Endometrial microvascular endothelial cells (primary cell): ENCODE measurements at regions not wholly inside any gene's neighbourhood (a gene's known extent, or its start where the extent isn't known, plus 50 kb on each side); places are given as distances from the start of the nearest gene placed in this dataset.

Experiments
- in situ Hi-C: cut with HindIII; loops from 2 replicates; pipeline ENCODE4 v1.10.0; 2017; ENCODE audit warnings: low sequenced_read_pairs, low pct_unique_long_range_greater_than_20kb; ENCODE audit errors: inconsistent ontology term

- in situ Hi-C loops: no loop called here
Observed at GRCh38 chr7:46652317-46652716, 731.2 kb upstream of the IGFBP3 start.

GRCh38 chr7:46651561-46652088 is 730.6 kb upstream of the IGFBP3 start:
- in situ Hi-C loops: no loop called here

- in situ Hi-C loops: no loop called here
Observed at GRCh38 chr7:46651070-46651469, 730.0 kb upstream of the IGFBP3 start.

- in situ Hi-C loops: no loop called here
Observed at GRCh38 chr7:46649876-46650275, 728.8 kb upstream of the IGFBP3 start.

GRCh38 chr7:46637793-46638735 is 717.0 kb upstream of the IGFBP3 start:
- in situ Hi-C loops: no loop called here

GRCh38 chr7:46636022-46636421 is 715.0 kb upstream of the IGFBP3 start:
- in situ Hi-C loops: no loop called here

- in situ Hi-C loops: no loop called here
Observed at GRCh38 chr7:46633630-46634240, 712.7 kb upstream of the IGFBP3 start.

GRCh38 chr7:46633200-46633599 is 712.1 kb upstream of the IGFBP3 start:
- in situ Hi-C loops: no loop called here

GRCh38 chr7:46630031-46630430 is 709.0 kb upstream of the IGFBP3 start:
- in situ Hi-C loops: no loop called here

GRCh38 chr7:46628389-46628788 is 707.3 kb upstream of the IGFBP3 start:
- in situ Hi-C loops: no loop called here

- in situ Hi-C loops: no loop called here
Observed at GRCh38 chr7:46626691-46627310, 705.7 kb upstream of the IGFBP3 start.

- in situ Hi-C loops: no loop called here
Observed at GRCh38 chr7:46626261-46626660, 705.2 kb upstream of the IGFBP3 start.

GRCh38 chr7:46625032-46625431 is 704.0 kb upstream of the IGFBP3 start:
- in situ Hi-C loops: no loop called here

GRCh38 chr7:46622251-46622650 is 701.2 kb upstream of the IGFBP3 start:
- in situ Hi-C loops: no loop called here

- in situ Hi-C loops: no loop called here
Observed at GRCh38 chr7:46619723-46620310, 698.7 kb upstream of the IGFBP3 start.

- in situ Hi-C loops: no loop called here
Observed at GRCh38 chr7:46616636-46617035, 695.6 kb upstream of the IGFBP3 start.

GRCh38 chr7:46613551-46613950 is 692.5 kb upstream of the IGFBP3 start:
- in situ Hi-C loops: no loop called here

GRCh38 chr7:46613116-46613515 is 692.0 kb upstream of the IGFBP3 start:
- in situ Hi-C loops: no loop called here

GRCh38 chr7:46611508-46611907 is 690.4 kb upstream of the IGFBP3 start:
- in situ Hi-C loops: no loop called here
